Peyer's patch (tissue), 4 donors: ENCODE measurements at regions not wholly inside any gene's neighbourhood (a gene's known extent, or its start where the extent isn't known, plus 50 kb on each side); places are given as distances from the start of the nearest gene placed in this dataset.

Experiments
- CTCF ChIP-seq, 6 experiments: fragments of 450-650 bp in 4 of 6; fragments of 200-600 bp in 2 of 6; sonication (generic) in 1 of 6; IDR thresholded peaks; one replicate each; pipeline ENCODE4 v1.5.1; 2017 to 2019; ENCODE audit warnings: antibody characterized with exemption in 6 of 6, mild to moderate bottlenecking in 3 of 6, moderate library complexity in 1 of 6
- POLR2A ChIP-seq, 2 donors: fragments of 450-650 bp; IDR thresholded peaks; one replicate each; pipeline ENCODE4 v1.5.1; 2017; ENCODE audit warnings: antibody characterized with exemption in 2 of 2, mild to moderate bottlenecking in 2 of 2, moderate library complexity in 2 of 2

- TF ChIP-seq CTCF (IDR thresholded peaks at IDR 0.05) (no peak), POLR2A (IDR thresholded peaks at IDR 0.05) (no peak)
Measured at GRCh38 chr9:120235081-120235480, 344.9 kb downstream of the CDK5RAP2 start.
